NCI-H146 (cell line): ENCODE measurements at regions not wholly inside any gene's neighbourhood (a gene's known extent, or its start where the extent isn't known, plus 50 kb on each side); places are given as distances from the start of the nearest gene placed in this dataset.
"Not testable (repeated sequence)": the region's sequence is repeated elsewhere in the genome, so short reads cannot be mapped to it uniquely, and the experiment has no call there.

Source experiments
- DNase-seq: peaks from one replicate; lab custom pipeline; 2025; lab: John Stamatoyannopoulos, UW

DNA sequence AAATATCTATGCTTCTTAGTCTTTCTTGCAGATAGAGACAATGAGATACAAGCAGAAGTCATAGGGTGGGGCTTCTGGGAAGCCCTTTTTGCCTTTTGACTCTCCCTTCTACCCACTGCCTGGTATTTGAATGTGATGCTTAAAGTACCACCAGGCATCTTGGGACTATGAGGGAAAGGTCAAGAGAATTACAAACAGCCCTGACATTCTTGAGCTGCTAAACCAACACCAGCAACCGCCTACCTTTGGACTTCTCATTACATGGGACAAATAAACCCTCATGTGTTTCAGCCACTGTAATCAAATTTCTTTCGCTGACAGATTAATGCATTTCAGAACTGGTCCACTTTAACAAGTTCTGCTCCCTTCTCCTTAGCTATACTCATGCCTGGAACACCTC, 112.8 kb downstream of the LUZP4 start:
- DNase-seq: no peak

DNA sequence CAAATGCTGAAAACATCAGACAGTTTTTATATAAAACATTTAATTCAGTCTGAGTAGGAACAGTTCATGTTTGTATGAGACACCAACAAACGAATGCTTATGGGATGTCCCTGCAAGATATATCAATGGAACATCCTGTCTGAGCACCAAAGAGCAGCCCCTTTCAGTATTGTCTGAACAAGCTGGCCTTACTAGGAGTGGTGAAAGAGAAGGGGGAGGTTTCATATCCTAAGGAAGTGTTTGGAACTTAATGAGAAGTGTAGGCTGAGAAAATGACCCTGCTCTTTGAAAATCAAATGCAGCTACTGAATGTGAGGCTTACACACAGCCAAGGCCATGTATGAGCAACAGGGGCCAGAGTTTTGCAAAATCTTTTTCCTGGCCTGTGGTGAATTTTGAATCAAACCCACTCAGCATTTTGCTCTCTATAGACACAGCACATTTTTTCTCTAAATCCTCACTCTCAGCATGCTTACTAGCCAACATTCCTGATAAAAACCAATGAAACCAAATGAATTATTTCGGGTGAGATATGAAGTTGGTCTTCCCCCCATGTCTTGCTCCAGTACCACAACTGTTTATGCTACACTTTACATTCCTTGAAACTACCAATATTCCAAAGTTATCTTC, 119.4 kb downstream of the LUZP4 start:
- no peak for DNase-seq

DNA sequence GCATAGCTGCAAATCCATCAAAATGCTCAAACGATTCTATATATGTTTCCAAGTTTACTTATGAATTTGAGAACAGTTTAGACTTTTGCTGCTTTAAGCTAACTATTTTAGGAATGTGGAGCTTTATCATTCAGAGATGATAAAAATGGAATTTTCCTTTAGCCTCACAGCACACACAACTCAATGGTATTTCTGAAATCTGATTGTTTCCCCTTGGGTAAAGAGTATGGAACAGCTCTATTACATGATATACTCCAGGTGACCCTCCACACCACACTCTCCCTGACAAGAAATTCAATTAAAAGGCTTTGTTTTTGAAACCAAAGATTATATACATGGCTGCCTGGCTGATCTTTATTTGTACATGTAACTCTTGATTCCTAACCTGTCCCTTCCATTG, 120.0 kb downstream of the LUZP4 start:
- no peak for DNase-seq

DNA sequence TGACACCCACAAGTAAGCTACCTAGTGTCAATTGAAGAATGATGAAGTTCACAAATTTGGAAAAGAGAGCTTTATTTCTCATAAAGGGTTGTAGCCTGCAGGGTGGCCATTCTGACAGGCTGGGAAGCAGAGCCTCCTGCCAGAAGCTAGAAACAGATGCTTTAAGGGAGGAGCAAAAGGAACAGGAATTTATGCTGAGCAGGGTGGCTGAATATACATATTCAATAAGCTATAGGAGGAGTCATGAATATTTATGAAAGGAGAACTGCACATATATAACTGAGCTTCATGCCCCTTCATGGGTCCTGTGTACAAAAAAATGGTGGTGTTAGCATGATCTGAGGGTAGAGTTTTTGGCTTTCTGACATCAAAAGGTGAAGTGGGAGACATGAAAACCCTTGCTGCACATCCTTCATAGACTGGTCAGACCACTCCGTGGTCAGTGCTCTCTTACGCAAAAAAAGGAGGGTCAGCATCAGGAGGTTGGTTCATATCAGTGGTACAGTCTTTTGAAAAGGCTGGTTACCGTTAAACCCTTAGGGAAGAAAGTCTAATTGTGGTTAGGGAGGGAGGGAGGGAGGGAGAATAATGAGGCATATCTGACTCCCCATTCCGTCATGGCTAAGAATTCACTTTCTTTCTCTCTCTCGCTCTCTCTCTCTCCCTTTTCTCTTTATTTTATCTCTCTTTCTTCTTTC, 121.4 kb downstream of the LUZP4 start:
- no peak for DNase-seq

DNA sequence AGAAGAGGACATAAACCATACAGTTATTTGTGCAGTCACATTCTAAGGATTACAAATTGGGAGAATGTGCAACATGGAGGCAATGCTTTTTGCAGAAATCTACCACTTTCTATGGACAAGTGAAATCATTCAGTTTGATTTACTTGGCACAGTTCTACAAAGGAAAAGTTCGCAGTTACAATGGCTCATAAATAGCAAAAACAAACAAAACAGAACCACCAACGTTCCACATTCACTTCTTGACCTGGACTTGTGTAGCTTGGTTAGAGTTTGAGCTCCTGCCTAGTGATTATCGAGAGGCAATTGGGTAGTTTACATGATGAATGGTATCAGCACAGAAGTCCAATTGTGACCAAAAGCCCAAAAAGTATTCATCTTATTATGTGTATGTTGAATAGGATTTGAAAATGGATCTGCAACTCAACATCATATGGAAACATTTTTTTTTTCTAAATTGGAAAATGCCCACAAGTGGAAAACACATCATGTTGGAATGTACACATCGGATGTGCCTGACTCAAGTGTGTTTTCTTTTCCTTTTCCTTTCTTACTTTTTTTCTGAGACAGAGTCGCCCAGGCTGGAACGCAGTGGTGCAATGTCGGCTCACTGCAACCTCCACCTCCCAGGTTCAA, 123.8 kb downstream of the LUZP4 start:
- no peak for DNase-seq

DNA sequence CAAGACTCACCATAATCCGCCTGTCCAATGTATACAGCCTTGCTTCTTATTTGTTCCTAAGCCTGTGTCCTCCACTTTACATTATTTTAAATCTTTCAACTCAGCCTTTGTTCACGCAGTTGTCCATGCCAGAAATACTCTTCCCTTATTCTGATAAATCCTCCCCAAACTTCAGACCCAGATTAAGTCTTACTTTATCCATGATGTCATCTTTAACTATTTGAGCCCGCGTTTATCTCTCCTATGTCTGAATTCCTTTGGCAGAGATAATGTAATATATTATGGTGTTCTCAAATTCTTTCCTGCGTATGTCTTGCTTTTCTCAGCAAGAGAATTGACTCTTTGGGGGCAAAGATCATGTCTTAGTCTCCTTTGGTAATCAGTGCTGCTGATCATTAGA, 129.6 kb downstream of the LUZP4 start:
- no peak for DNase-seq

DNA sequence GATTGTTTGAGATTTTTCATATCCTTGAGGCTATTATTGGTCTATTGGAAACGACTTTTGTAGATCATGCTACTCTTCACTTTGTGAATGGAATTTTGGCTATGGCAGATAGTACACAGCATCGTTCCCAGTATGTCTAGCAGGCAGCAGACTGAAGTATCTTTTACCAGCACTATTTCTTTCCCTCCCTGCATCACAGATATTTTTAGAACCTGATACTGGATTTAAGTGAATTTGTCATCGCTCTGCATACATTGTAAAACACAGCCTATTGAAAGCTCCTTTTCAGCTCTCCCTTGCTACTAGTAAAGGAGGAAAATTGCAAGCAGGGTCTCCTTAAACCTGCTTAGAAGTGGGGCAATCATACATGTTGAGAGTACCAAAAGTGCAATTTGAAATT, 133.6 kb downstream of the LUZP4 start:
- DNase-seq: no peak

DNA sequence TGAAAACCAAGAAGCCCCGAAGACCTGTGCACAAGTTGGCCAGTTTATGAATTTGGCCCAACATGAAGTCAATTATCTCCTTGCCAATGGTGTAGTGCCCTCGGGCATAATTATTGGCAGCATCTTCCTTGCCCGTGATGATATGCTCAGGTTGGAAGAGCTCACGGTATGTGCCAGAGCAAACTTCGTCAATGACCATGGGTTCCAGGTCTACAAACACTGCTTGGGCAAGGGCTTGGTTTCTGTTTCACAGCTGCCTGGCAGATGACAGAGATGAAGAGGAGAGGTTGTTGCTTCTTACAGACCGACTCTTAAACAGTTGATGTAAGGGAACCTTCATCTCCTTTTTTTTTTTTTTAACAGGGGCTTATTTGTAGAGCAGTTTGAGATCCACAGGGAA, 135.6 kb upstream of the PLS3 start:
- no peak for DNase-seq

DNA sequence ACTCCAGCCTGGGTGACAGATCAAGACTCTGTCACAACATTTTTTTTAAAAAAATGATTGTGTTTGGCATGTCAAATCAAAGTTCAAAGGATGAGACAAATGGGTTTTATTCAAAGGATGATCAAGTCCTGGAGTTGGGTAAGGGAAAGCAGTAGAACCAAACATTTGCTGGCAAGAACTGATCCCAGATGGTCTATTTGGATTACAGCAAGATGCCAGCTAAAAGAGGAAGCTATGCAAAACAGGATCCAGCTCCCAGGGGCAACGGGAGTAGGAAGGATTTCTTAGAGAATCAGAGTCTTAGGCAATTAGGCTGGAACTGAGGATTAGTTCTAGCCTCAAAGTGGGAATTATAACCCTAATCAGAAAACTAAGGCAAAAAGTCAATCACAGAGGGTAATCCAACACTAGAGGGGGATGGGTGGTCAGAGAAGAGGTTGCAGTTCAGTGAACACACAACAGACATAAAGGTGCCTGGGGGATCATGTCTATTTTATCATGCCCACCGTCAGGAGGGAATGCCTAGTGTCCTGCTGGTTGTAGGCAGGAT, 133.0 kb upstream of the PLS3 start:
- DNase-seq: no peak

DNA sequence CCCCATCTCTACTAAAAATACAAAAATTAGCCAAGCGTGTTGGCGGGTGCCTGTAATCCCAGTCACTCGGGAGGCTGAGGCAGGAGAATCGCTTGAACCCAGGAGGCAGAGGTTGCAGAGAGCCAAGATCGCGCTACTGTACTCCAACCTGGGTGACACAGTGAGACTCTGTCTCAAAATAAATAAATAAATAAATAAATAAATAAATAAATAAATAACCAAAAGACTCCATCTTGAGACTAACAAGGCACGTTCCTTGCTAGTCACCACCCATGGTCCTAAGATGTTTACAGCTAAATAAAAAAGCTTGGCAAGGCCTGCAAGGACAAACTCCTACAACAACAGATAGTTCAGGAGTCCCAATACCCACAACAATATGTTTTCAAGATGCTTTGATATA, 126.1 kb upstream of the PLS3 start:
- DNase-seq: not testable (repeated sequence)

DNA sequence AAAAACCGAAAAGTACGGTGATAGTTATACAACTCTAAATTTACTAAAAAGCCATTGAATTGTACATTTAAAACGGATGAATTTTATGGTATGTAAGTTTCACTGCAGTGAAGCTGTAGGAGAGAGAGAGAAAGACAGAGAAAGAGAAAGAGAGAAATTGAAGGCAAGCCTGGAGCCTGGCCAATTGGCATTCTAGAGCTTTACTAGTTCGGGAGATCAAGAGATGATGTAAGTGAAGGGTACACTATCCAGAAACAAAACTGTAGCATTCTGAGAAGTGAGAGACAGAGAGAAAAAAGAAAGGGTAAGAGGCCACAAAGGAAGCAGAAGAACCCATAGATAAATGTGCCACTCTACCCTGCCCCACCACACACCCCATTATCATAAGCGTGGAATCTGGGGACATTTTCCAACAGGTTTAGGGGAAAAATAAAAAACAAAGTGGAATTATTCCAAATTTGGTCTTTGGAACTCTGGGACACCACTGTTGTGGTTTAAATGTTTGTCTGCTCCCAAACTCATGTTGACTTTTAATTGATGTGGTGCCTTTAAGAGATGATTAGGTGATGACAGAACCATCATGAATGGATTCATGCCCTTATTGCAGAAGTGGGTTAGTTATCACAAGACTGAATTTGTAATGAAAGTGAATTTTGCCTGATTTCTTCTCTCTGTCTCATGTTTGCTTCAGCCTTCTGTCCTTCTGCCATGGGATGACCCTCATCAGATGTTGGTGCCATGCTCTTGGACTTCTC, 123.0 kb upstream of the PLS3 start:
- DNase-seq: no peak

DNA sequence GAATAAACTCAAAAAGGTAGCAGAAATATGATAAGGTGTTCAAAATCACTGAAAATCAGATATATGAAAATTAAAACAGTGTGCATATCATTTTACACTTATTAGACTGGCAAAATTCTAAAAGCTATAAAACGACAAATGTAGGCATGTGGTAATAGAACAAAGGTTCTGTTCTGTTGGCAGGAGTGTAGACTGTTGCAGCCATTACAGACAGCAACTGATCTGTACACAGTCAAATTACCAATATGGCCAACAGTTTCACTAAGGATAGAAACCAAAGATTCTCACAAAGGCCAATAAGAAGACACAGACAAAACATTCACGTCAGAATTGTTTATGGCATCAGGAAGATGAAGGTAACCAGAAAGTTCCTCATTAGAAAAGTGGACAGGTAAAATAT, 112.8 kb upstream of the PLS3 start:
- no peak for DNase-seq

DNA sequence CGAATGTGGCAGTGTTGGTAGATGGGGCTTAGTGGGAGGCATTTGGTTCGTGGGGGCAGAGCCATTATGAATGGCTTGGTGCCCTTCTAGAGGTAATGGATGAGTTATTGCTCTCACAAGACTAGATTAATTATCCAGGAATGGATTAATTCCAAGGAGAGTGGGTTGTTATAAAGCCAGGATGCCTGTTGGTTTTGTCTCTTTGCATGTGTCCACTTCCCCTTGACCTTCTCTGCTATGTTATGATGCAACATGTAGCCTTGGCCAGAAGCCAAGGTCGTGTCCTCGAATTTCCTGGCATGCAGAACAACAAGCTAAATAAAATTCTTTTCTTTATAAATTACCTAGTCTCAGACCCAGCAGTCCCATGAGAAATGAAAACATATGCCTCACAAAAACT, 111.2 kb upstream of the PLS3 start:
- no peak for DNase-seq

DNA sequence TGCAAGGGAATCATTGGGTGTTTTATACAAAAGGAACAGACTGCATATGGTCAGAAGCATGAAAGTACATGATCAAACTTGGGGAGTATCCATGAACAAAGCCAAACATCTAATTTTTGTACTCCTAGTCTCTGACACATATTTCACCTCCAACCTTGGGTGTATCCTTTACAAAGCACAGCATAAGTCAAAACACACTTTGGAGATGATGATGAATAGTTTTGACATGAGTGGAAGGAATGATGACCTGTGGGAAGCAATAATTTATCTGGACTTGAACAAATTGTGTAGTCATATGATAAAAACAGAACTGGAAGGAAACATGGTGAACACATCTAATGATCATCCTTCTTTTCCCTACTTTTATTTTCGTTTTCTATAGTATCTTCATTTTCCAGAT, 108.7 kb upstream of the PLS3 start:
- DNase-seq: no peak

DNA sequence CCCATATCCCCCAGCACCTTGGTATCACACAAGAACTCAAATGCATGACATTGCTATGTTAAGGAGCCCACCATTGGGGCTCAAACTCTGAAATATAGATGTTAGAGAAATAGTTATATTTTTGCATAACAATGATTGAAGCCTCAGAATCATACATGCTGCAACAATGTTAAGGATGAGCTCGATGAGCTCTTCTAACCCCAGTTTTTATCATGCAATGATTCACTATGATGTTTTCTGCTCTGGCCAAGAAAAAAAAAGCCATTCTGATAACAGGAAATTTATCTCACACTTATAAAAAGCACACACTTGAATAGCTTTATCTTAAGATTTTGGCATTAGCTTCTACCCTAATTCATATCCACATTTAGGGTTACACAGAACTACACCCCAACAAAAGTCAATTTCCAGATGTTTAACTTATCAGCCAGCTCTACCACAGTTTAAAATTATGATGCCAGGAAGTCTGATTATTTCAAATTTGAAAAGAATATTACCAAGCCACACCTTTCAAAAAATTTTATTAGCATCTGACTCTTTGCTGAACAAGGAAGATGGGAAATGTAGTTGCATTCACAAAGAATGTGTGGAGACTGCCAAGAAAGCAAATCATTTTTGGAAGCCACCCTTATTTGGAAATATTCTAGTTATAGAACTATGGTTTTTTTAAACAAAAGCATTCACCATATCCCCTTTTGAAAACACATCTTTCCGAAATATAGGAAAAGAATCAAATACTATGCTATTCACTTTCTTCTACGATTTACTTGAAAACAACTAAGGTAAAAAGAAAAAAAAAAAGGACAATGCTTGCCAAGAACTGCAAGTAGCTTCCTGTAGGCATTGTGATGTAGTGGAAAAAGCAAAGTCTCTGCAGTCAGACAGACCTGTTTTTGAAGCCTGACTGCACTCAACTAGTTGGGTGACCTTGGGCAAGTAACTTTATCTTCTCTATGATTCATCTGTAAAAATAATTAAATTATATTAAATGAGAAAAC, 100.8 kb upstream of the PLS3 start:
- no peak for DNase-seq

DNA sequence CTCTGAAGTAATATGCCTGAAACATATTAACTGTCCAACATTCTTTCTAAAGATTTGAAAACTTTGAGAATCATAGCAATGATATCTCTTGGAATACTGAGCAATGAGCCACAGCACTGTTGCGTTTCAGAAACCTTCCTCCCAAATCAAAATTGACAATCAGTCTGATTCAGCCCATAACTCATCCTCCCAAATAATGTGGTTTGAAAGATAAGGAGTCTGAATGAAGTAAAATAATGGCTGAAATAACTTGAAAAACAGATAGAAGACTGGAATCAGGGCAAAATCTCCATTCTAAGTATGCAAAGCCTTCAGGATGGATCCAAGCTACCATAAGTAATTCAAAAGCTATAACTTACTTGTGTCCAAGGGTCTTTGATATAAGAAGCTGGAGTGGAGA, 98.6 kb upstream of the PLS3 start:
- DNase-seq: no peak

DNA sequence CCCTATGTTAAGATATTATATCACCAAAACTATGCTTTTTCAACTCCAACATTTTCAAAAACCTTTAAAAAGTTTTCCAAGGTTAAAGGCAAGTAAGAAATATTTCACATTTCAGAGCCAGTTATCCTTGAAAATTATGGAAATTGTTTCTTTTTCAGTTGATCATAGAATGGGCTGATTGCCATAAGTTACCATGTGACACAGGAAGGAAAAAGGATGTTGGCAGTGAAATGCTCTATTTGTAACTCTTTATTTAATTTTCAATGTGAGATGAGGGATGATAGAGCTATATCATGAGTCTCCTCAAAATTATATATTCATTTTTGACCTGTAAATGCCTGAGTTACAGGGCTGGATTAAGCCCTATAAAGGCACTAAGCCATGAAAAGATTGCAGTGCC, 93.0 kb upstream of the PLS3 start:
- no peak for DNase-seq

DNA sequence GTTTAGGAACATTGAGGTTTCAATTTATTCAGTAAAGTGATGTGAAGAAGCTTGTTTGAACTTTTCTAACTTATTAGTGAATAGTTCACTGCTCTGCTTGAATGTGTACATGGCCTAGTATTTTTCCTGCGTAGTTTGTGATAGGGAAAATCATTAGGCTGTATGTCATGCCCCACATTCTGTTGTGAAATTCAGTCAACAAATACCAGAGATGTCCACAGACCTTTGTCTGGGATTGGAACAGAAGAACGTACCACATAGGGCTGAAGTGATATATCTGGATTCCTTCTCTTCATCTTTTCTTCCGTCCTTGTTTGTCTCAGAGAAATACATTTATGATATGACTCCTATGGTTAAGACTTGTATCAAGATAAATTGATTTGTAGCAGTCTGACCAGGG, 88.8 kb upstream of the PLS3 start:
- DNase-seq: no peak

DNA sequence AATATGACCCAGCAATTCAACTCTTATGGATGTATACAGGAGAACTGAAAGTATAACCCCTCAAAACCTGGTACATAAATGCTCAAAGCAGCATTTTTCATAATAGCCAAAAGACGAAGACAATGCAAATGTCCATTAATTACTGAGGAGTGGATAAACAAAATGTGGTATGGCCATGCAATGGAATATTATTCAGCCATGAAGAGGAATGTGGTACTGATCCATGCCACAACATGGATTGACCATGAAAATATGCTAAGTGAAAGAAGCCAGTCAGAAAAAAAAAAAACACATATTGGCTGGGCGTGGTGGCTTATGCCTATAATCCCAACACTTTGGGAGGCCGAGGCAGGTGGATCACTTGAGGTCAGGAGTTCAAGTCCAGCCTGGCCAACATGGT, 74.5 kb upstream of the PLS3 start:
- no peak for DNase-seq

DNA sequence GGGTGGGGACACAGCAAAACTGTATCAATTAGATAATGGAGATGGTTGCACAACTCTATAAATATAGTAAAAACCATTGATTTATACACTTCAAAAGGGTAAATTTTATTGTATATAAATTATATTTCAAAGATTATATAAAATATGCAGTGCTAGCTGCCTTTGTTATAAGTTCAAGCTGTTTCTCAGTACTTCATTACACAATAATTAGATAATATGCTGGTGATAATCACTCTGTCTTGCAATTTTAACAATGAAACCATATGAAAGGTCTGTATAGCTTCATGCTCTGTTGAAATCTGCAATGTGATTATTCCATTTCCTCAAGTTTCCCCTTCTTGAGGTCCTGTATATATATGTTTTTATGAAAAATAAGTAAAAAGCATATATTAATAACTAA, 73.4 kb upstream of the PLS3 start:
- DNase-seq: no peak

DNA sequence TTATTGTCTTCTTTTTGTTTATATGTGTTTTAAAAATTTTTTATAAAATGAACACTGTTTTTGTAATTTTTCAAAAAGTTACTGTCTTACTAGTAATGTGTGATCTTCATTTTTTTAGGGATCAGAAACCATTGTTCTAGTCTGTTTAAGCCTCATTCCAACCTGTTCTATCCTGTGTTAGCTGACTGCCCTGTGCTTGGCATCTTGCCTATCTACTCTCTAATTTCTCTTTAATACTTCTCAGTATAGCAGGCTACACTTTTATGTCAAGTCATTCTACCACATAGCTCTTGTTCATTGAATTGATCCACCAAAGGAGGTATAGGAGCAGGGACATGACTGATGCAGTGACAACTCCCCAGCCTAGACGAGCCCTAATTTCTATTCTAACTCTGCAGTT, 70.2 kb upstream of the PLS3 start:
- DNase-seq: no peak
